Kidney epithelial cell (primary cell): ENCODE measurements at regions not wholly inside any gene's neighbourhood (a gene's known extent, or its start where the extent isn't known, plus 50 kb on each side); places are given as distances from the start of the nearest gene placed in this dataset.
"Not testable (repeated sequence)": the region's sequence is repeated elsewhere in the genome, so short reads cannot be mapped to it uniquely, and the experiment has no call there.

Experiments
- DNase-seq: peaks from one replicate; pipeline ENCODE4 v3.0.0-alpha.2; 2010; ENCODE audit warnings: low read depth
- H3K27me3 ChIP-seq: 2 replicates; pipeline ENCODE4 v1.6.0; 2011; ENCODE audit warnings: low read length; ENCODE audit not compliant: control insufficient read depth, insufficient read depth
- H3K36me3 ChIP-seq: 2 replicates; pipeline ENCODE4 v1.5.1; 2011; ENCODE audit warnings: low read length; ENCODE audit not compliant: control insufficient read depth, insufficient read depth
- H3K4me3 ChIP-seq: 2 replicates; pipeline ENCODE4 v1.5.1; 2011; ENCODE audit warnings: low read depth, mild to moderate bottlenecking, control low read depth, low read length
- CTCF ChIP-seq: IDR thresholded peaks from 2 replicates; pipeline ENCODE4 v1.5.1; 2011; ENCODE audit warnings: mild to moderate bottlenecking, moderate library complexity, low read length, control low read depth, inconsistent platforms; ENCODE audit not compliant: insufficient read depth, poor library complexity, severe bottlenecking

DNA sequence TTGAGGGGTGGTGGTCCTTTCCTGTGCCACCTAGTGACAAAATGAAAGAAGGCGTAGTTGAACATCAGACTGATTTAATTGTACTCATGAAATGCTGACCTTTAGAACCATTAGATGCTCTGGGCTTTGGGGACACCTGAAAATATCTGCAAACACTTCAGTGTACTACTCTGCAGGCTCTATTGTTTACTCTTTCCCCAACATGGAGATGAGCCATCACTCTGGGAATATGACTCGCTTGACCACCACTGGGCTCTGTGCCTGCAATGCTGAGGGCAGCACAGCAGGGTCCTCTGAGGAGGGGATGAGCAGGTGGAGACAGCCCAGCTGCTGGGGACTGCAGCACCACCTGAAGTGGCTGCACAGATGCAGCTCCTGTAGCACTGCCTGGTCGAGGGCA, 74.8 kb upstream of the SLC24A3 start:
- TF ChIP-seq CTCF = no peak
- Histone ChIP-seq H3K27me3 (no peaks in the 10 kb centered on the region), H3K4me3 (no peak overlapping the region), H3K36me3 (no peaks in the 10 kb centered on the region)
- no peak for DNase-seq

DNA sequence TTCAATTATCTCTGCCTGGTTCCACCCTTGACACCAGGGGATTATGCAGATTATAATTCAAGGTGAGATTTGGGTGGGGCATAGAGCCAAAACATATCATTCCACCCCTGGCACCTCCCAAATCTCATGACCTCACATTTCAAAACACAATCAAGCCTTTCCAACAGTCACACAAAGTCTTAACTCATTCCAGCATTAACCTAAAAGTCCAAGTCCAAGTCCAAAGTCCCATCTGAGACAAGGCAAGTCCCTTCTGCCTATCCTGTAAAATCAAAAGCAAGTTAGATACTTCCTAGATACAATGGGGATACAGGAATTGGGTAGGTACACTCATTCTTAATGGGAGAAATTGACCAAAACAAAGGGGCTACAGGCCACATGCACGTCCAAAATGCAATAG, 73.7 kb upstream of the SLC24A3 start:
- no peak for TF ChIP-seq CTCF
- no peak overlapping the region for H3K4me3 ChIP-seq
- no peaks in the 10 kb centered on the region for H3K36me3 ChIP-seq
- H3K27me3 ChIP-seq = no peaks in the 10 kb centered on the region
- no peak for DNase-seq

DNA sequence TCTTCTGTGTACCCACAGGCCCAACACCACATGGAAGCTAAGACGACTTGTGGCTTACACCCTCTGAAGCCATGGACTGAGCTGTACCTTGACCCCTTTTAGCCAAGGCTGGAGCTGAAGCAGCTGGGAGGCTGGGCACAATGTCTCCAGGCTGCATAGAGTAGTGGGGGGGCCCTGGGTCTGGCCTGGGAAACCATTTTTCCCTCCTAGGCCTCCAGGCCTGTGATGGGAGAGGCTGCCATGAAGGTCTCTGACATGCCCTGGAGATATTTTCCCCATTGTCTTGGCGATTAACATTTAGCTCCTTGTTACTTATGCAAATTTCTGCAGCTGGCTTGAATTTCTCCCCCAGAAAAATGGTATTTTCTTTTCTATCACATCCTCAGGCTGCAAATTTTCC, 72.9 kb upstream of the SLC24A3 start:
- H3K4me3 ChIP-seq, DNase-seq, H3K27me3 ChIP-seq, H3K36me3 ChIP-seq: not testable (repeated sequence)

DNA sequence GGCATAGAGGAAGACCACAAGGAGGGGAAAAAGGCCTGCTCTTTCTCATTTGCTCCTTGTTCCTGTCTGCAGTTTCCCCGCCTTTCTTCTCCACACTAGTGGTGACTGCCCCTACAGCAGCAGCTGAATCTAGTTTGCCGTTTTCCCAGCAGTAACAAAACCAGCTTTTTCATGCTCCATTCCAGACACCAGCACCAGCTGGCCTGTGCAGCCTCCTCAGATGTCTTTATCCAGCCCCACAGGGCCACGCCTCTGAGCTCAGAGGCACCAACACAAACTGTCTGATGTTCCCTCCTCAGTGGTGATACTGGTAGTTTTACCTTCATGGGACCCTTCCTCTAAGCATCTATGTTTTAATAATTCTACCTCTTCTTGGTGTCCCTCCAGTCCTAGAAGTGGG, 70.4 kb upstream of the SLC24A3 start:
- no peak for TF ChIP-seq CTCF
- DNase-seq = no peak
- Histone ChIP-seq H3K27me3 (no peaks in the 10 kb centered on the region), H3K36me3 (no peaks in the 10 kb centered on the region), H3K4me3 (no peak overlapping the region)

DNA sequence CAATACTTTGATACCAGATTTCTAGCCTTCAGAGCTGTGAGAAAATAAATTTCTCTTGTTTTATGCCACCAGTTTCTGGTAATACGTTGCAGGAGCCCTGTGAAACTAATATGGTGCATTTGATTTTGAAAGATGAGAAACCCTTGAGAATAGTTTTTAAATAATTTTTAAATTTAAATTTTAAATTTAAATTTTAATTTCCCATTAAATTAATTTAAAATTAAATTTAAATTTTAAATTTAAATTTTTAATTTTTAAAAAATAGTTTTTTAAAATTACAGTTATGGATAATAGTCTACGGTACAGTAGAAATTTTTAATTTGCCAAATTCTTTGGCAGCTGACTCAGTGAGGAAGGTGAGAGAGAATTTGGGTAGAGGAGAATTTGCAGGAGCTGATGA, 68.6 kb upstream of the SLC24A3 start:
- no peak for DNase-seq
- Histone ChIP-seq H3K27me3 (no peaks in the 10 kb centered on the region), H3K36me3 (no peaks in the 10 kb centered on the region), H3K4me3 (no peak overlapping the region)
- no peak for TF ChIP-seq CTCF

GRCh38 chr20:19161336-19161735, 51.1 kb upstream of the SLC24A3 start:
- DNase-seq = no peak
- TF ChIP-seq CTCF = no peak
- no peak overlapping the region for H3K4me3 ChIP-seq
- no peaks in the 10 kb centered on the region for H3K36me3 ChIP-seq
- no peaks in the 10 kb centered on the region for H3K27me3 ChIP-seq
